PC-3 (cell line): ENCODE measurements at regions not wholly inside any gene's neighbourhood (a gene's known extent, or its start where the extent isn't known, plus 50 kb on each side); places are given as distances from the start of the nearest gene placed in this dataset.
"Not testable (repeated sequence)": the region's sequence is repeated elsewhere in the genome, so short reads cannot be mapped to it uniquely, and the experiment has no call there.

Experiments
- ATAC-seq: fragments of 200-7000 bp; cut with Tn5 transposase; 2 replicates; pipeline ENCODE4 v1.9.1; 2020; ENCODE audit warnings: mild to moderate bottlenecking, moderate library complexity
- BruUV-seq: library from RNA; stranded (reverse); fragments of 400-500 nt; replicated peaks from 2 replicates; lab custom pipeline; 2021; lab: Mats Ljungman, UMichigan
- CTCF ChIA-PET: fragments of 300-600 bp; sonication (Branson Sonifier 250); formaldehyde crosslinking; loops from one replicate; lab custom pipeline; 2022; ENCODE audit warnings: antibody characterized with exemption; lab: Charles Lee
- POLR2A ChIA-PET: fragments of 300-600 bp; sonication (Branson Sonifier 250); formaldehyde crosslinking; loops from one replicate; lab custom pipeline; 2022; ENCODE audit warnings: antibody characterized with exemption; ENCODE audit not compliant: unreplicated experiment; lab: Charles Lee
- DNase-seq: peaks from one replicate; pipeline ENCODE4 v3.0.0-alpha.2; 2015
- H2AFZ ChIP-seq: fragments of 300-600 bp; sonication (generic); 2 replicates; pipeline ENCODE4 v1.6.0; 2016; ENCODE audit warnings: antibody characterized with exemption, low read length
- H3F3A ChIP-seq: fragments of 300-600 bp; sonication (generic); one replicate; pipeline ENCODE4 v1.6.0; 2017; ENCODE audit warnings: antibody characterized with exemption, low read length, control low read depth, mild to moderate bottlenecking; ENCODE audit not compliant: unreplicated experiment
- H3K27ac ChIP-seq: fragments of 300-600 bp; sonication (generic); 2 replicates; pipeline ENCODE4 v1.5.1; 2016; ENCODE audit warnings: mild to moderate bottlenecking, low read length
- H3K27me3 ChIP-seq: fragments of 300-600 bp; sonication (generic); 2 replicates; pipeline ENCODE4 v1.6.1; 2016; ENCODE audit warnings: low read length, mixed read lengths
- H3K36me3 ChIP-seq: fragments of 300-600 bp; sonication (generic); 2 replicates; pipeline ENCODE4 v1.6.1; 2016; ENCODE audit warnings: low read depth, mixed run types, low read length, mixed read lengths
- H3K4me1 ChIP-seq: fragments of 300-600 bp; sonication (generic); 2 replicates; pipeline ENCODE4 v1.5.1; 2016; ENCODE audit warnings: low read length; ENCODE audit not compliant: insufficient read depth
- H3K4me2 ChIP-seq: fragments of 300-600 bp; sonication (generic); 2 replicates; pipeline ENCODE4 v1.6.0; 2016; ENCODE audit warnings: low read length
- H3K4me3 ChIP-seq: fragments of 300-600 bp; sonication (generic); 2 replicates; pipeline ENCODE4 v1.5.1; 2016; ENCODE audit warnings: mild to moderate bottlenecking, low read length, mixed read lengths
- H3K79me2 ChIP-seq: fragments of 300-600 bp; sonication (generic); 2 replicates; pipeline ENCODE4 v1.6.1; 2017; ENCODE audit warnings: low read length, mixed read lengths
- H3K9ac ChIP-seq: fragments of 300-600 bp; sonication (generic); 2 replicates; pipeline ENCODE4 v1.6.0; 2016; ENCODE audit warnings: mild to moderate bottlenecking, low read length
- H3K9me2 ChIP-seq: fragments of 300-600 bp; sonication (generic); replicated peaks from 2 replicates; pipeline ENCODE4 v1.6.1; 2016; ENCODE audit warnings: mixed run types, low read length, mixed read lengths
- H3K9me3 ChIP-seq: fragments of 300-600 bp; sonication (generic); 2 replicates; pipeline ENCODE4 v1.6.1; 2016; ENCODE audit warnings: low read length, mixed read lengths
- H4K20me1 ChIP-seq: fragments of 300-600 bp; sonication (generic); 2 replicates; pipeline ENCODE4 v1.6.1; 2016; ENCODE audit warnings: low read length, mixed read lengths
- CTCF ChIP-seq: fragments of 300-600 bp; sonication (generic); conservative IDR thresholded peaks from 2 replicates; pipeline ENCODE4 v1.5.1; 2017; ENCODE audit warnings: antibody characterized with exemption, low read depth, mild to moderate bottlenecking, low read length
- EZH2 ChIP-seq: fragments of 300-600 bp; sonication (generic); IDR thresholded peaks from one replicate; pipeline ENCODE4 v1.6.1; 2017; ENCODE audit warnings: antibody characterized with exemption, mild to moderate bottlenecking, low read length; ENCODE audit not compliant: unreplicated experiment
- EZH2phosphoT487 ChIP-seq: fragments of 300-600 bp; sonication (generic); IDR thresholded peaks from 2 replicates; pipeline ENCODE4 v1.6.1; 2018; ENCODE audit warnings: mild to moderate bottlenecking, antibody characterized with exemption, low read length, borderline replicate concordance
- intact Hi-C: fragments of 100-400 bp; cut with micrococcal nuclease; formaldehyde crosslinking; loops from 2 replicates; pipeline ENCODE4 v1.9.0; 2023

- no TSS peak for BruUV-seq
- Histone ChIP-seq H3K79me2 (no peaks in the 10 kb centered on the region), H3K27ac (no peak overlapping the region), H3K36me3 (no peaks in the 10 kb centered on the region), H3K9me3 (no peaks in the 10 kb centered on the region), H3F3A (no peaks in the 10 kb centered on the region), H3K27me3 (no peaks in the 10 kb centered on the region), H3K9ac (no peak overlapping the region), H3K4me2 (no peak overlapping the region), H4K20me1 (no peaks in the 10 kb centered on the region), H2AFZ (no peak overlapping the region), H3K4me1 (no peaks in the 10 kb centered on the region), H3K9me2 (no peaks in the 10 kb centered on the region), H3K4me3 (no peak overlapping the region)
- ATAC-seq: no peak
- CTCF ChIA-PET: no interaction called here
- POLR2A ChIA-PET: no interaction called here
- TF ChIP-seq CTCF: no peak
- TF ChIP-seq EZH2: no peak
- TF ChIP-seq EZH2phosphoT487: no peak
- DNase-seq: no peak
- intact Hi-C loops: loop anchor here (5.0 kb wide), 1 partner anchor 47 kb away; no protein-coding TSS in a partner anchor
Observed at GRCh38 chr2:95719473-95720060, 127.8 kb downstream of the TRIM43 start.

- H3K9ac ChIP-seq: no peak overlapping the region
- no peaks in the 10 kb centered on the region for H3K4me1 ChIP-seq
- H3K79me2 ChIP-seq: no peaks in the 10 kb centered on the region
- H2AFZ ChIP-seq: no peak overlapping the region
- H4K20me1 ChIP-seq: no peaks in the 10 kb centered on the region
- H3K4me3 ChIP-seq: no peak overlapping the region
- no peaks in the 10 kb centered on the region for H3K36me3 ChIP-seq
- no peak overlapping the region for H3K4me2 ChIP-seq
- ChIA-PET POLR2A (no interaction called here), CTCF (interaction anchor here (0.6 kb wide), 1 partner anchor 214 kb away, joined by 3 read pairs; no protein-coding TSS in a partner anchor)
- H3K9me2 ChIP-seq: no peaks in the 10 kb centered on the region
- no peaks in the 10 kb centered on the region for H3K27me3 ChIP-seq
- ATAC-seq (no peak), DNase-seq (no peak)
- no peaks in the 10 kb centered on the region for H3F3A ChIP-seq
- no peaks in the 10 kb centered on the region for H3K9me3 ChIP-seq
- no peak for TF ChIP-seq EZH2
- no peak for TF ChIP-seq EZH2phosphoT487
- TF ChIP-seq CTCF: no peak
- no peak overlapping the region for H3K27ac ChIP-seq
- intact Hi-C loops: no loop called here
- BruUV-seq: no TSS peak
Observed at GRCh38 chr2:95721726-95722125, 129.9 kb downstream of the TRIM43 start.

- no peaks in the 10 kb centered on the region for H4K20me1 ChIP-seq
- H3K4me2 ChIP-seq: no peak overlapping the region
- H3K79me2 ChIP-seq: no peaks in the 10 kb centered on the region
- H3K4me1 ChIP-seq: no peaks in the 10 kb centered on the region
- no peak overlapping the region for H3K27ac ChIP-seq
- no peaks in the 10 kb centered on the region for H3K36me3 ChIP-seq
- TF ChIP-seq EZH2: no peak
- no peak for TF ChIP-seq CTCF
- TF ChIP-seq EZH2phosphoT487: no peak
- CTCF ChIA-PET: no interaction called here
- H3F3A ChIP-seq: no peaks in the 10 kb centered on the region
- DNase-seq (no peak), ATAC-seq (no peak)
- no TSS peak for BruUV-seq
- POLR2A ChIA-PET: no interaction called here
- H3K27me3 ChIP-seq: no peaks in the 10 kb centered on the region
- H2AFZ ChIP-seq: no peak overlapping the region
- H3K4me3 ChIP-seq: no peak overlapping the region
- H3K9ac ChIP-seq: no peak overlapping the region
- H3K9me2 ChIP-seq: no peaks in the 10 kb centered on the region
- intact Hi-C loops: no loop called here
- H3K9me3 ChIP-seq: no peaks in the 10 kb centered on the region
Observed at GRCh38 chr2:95722131-95722697, 130.4 kb downstream of the TRIM43 start.

GRCh38 chr2:95723627-95724210 is 131.9 kb downstream of the TRIM43 start:
- POLR2A ChIA-PET: interaction anchor here (0.6 kb wide), 2 partner anchors 151 to 737 kb away, joined by 5 to 7 read pairs; no protein-coding TSS in a partner anchor
- H3K4me3 ChIP-seq, H3K79me2 ChIP-seq, H4K20me1 ChIP-seq, intact Hi-C loops, CTCF ChIA-PET, H3K9ac ChIP-seq, H3K36me3 ChIP-seq, H3K27ac ChIP-seq, H3K4me2 ChIP-seq, H2AFZ ChIP-seq, ATAC-seq, H3K9me2 ChIP-seq, H3K9me3 ChIP-seq, BruUV-seq, H3K27me3 ChIP-seq, H3F3A ChIP-seq, DNase-seq, H3K4me1 ChIP-seq: not testable (repeated sequence)
